HepG2 (cell line): ENCODE measurements at regions not wholly inside any gene's neighbourhood (a gene's known extent, or its start where the extent isn't known, plus 50 kb on each side); places are given as distances from the start of the nearest gene placed in this dataset.

Experiments
- ATAC-seq: fragments of 200-7000 bp; cut with Tn5 transposase; 3 replicates; pipeline ENCODE4 v1.9.1; 2020; ENCODE audit warnings: mild to moderate bottlenecking, moderate library complexity
- BruUV-seq: library from RNA; stranded (reverse); fragments of 400-500 nt; replicated peaks from 2 replicates; lab custom pipeline; 2021; lab: Mats Ljungman, UMichigan
- CTCF ChIA-PET: fragments of 300-600 bp; formaldehyde crosslinking; extraction: SDS; loops from one replicate; lab custom pipeline; 2021; ENCODE audit warnings: low total read pairs, inconsistent platforms, low intra/inter-chr PET ratio; lab: Yijun Ruan, JAX
- POLR2A ChIA-PET: fragments of 350-600 bp; sonication (Branson Sonifier 250); formaldehyde crosslinking; loops from one replicate; lab custom pipeline; 2020; ENCODE audit warnings: antibody characterized with exemption, inconsistent platforms; lab: Yijun Ruan, JAX
- DNase-seq: peaks from one replicate; pipeline ENCODE4 v3.0.0-alpha.2; 2015; ENCODE audit warnings: low spot score
- FAIRE-seq: peaks from 3 replicates; lab custom pipeline; 2011; peaks lifted over from hg19 to GRCh38; lab: Jason Lieb, UNC
- H2AFZ ChIP-seq: one replicate; pipeline ENCODE4 v1.6.1; 2011; ENCODE audit warnings: low read length, inconsistent platforms
- H3K27ac ChIP-seq: fragments of 300-600 bp; 3 replicates; pipeline ENCODE4 v1.8.0; 2011; ENCODE audit warnings: mixed run types, mild to moderate bottlenecking, mixed read lengths, low read length, inconsistent platforms; ENCODE audit not compliant: insufficient read depth; ENCODE audit errors: extremely low read length
- H3K27me3 ChIP-seq, 2 experiments: fragments of 200-600 bp in 1 of 2; 2 replicates in 1 of 2; 3 replicates in 1 of 2; pipeline versions ENCODE4 v1.6.0 to v1.8.0; 2011; ENCODE audit warnings: low read length in 2 of 2, mild to moderate bottlenecking in 2 of 2, moderate library complexity in 2 of 2, inconsistent platforms in 1 of 2; ENCODE audit not compliant: insufficient read depth in 2 of 2, control insufficient read depth in 1 of 2
- H3K36me3 ChIP-seq, 2 experiments: fragments of 200-600 bp in 1 of 2; replicated peaks in 1 of 2; 2 replicates in 1 of 2; 3 replicates in 1 of 2; pipeline versions ENCODE4 v1.5.1 to v1.8.0; 2011; ENCODE audit warnings: low read length in 2 of 2, inconsistent platforms in 1 of 2; ENCODE audit not compliant: insufficient read depth in 2 of 2, control insufficient read depth in 1 of 2
- H3K4me1 ChIP-seq: 2 replicates; pipeline ENCODE4 v1.5.1; 2012; ENCODE audit warnings: low read length, inconsistent platforms; ENCODE audit not compliant: insufficient read depth
- H3K4me2 ChIP-seq: 2 replicates; pipeline ENCODE4 v1.6.0; 2011; ENCODE audit warnings: low read depth, low read length, inconsistent platforms
- H3K4me3 ChIP-seq, 3 experiments: fragments of 200-600 bp in 1 of 3; sonication (generic), shearing (Covaris generic) in 1 of 3; replicated peaks in 1 of 3; 2 replicates each; pipeline ENCODE4 v1.5.1; 2011 to 2016; ENCODE audit warnings: low read length in 3 of 3, inconsistent platforms in 2 of 3, low read depth in 2 of 3, mild to moderate bottlenecking in 2 of 3, control low read depth in 1 of 3, mixed read lengths in 1 of 3; ENCODE audit not compliant: insufficient read depth in 1 of 3
- H3K79me2 ChIP-seq: one replicate; pipeline ENCODE4 v1.6.1; 2011; ENCODE audit warnings: low read length, inconsistent platforms; ENCODE audit not compliant: insufficient read depth
- H3K9ac ChIP-seq: 2 replicates; pipeline ENCODE4 v1.6.0; 2011; ENCODE audit warnings: mild to moderate bottlenecking, low read depth, low read length, inconsistent platforms; ENCODE audit not compliant: insufficient read depth
- H3K9me3 ChIP-seq: 2 replicates; pipeline ENCODE4 v1.5.1; 2012; ENCODE audit warnings: mild to moderate bottlenecking, low read length
- H4K20me1 ChIP-seq: 2 replicates; pipeline ENCODE4 v1.6.0; 2011; ENCODE audit warnings: inconsistent platforms, mild to moderate bottlenecking, low read length, moderate library complexity; ENCODE audit not compliant: insufficient read depth
- FOXO1 ChIP-seq: sonication (generic); formaldehyde crosslinking; IDR thresholded peaks from 2 replicates; pipeline ENCODE4 v1.4.0; 2020; ENCODE audit warnings: missing genetic modification reagents
- KLF6 ChIP-seq: IDR thresholded peaks from 2 replicates; pipeline ENCODE4 v1.8.0; 2016; ENCODE audit warnings: missing biosample characterization, missing genetic modification reagents
- MAFF ChIP-seq: IDR thresholded peaks from 2 replicates; pipeline ENCODE4 v1.6.1; 2011; ENCODE audit warnings: low read depth, low read length, improper control_type of control experiment
- NFE2 ChIP-seq: sonication (generic); formaldehyde crosslinking; IDR thresholded peaks from 2 replicates; pipeline ENCODE4 v1.4.0; 2020; ENCODE audit warnings: missing genetic modification reagents
- NFYB ChIP-seq: sonication (generic); formaldehyde crosslinking; IDR thresholded peaks from 2 replicates; pipeline ENCODE4 v1.4.0; 2020; ENCODE audit warnings: missing genetic modification reagents
- PITX1 ChIP-seq: sonication (generic); formaldehyde crosslinking; IDR thresholded peaks from 2 replicates; pipeline ENCODE4 v1.5.1; 2020; ENCODE audit warnings: mild to moderate bottlenecking, missing genetic modification reagents
- SIX1 ChIP-seq: sonication (generic); formaldehyde crosslinking; IDR thresholded peaks from 2 replicates; pipeline ENCODE4 v1.4.0; 2020; ENCODE audit warnings: missing genetic modification reagents, borderline replicate concordance
- TBX3 ChIP-seq: fragments of 450-650 bp; IDR thresholded peaks from 2 replicates; pipeline ENCODE4 v1.6.1; 2017; ENCODE audit warnings: antibody characterized with exemption, mild to moderate bottlenecking, inconsistent platforms, borderline replicate concordance
- THRA ChIP-seq: sonication (generic); formaldehyde crosslinking; IDR thresholded peaks from 2 replicates; pipeline ENCODE4 v1.4.0; 2020; ENCODE audit warnings: missing genetic modification reagents, borderline replicate concordance
- ZBTB7B ChIP-seq: sonication (generic); formaldehyde crosslinking; IDR thresholded peaks from 2 replicates; pipeline ENCODE4 v1.4.0; 2020; ENCODE audit warnings: missing genetic modification reagents
- ZNF124 ChIP-seq: sonication (generic); formaldehyde crosslinking; IDR thresholded peaks from 2 replicates; pipeline ENCODE4 v1.4.0; 2020; ENCODE audit warnings: missing genetic modification reagents
- ZNF274 ChIP-seq: sonication (generic); formaldehyde crosslinking; IDR thresholded peaks from 2 replicates; pipeline ENCODE4 v1.5.1; 2020; ENCODE audit warnings: mild to moderate bottlenecking, missing genetic modification reagents
- WGBS: methylation state at CpG from one replicate; pipeline ENCODE4 v1.1.6; 2017; ENCODE audit warnings: low lambda C conversion rate; 5-methylcytosine and 5-hydroxymethylcytosine counted together
- in situ Hi-C: cut with HindIII; loops from 2 replicates; pipeline ENCODE4 v1.10.0; 2017; ENCODE audit warnings: low pct_unique_long_range_greater_than_20kb; ENCODE audit not compliant: extremely low pct_ligation_motif_present
- intact Hi-C: fragments of 100-400 bp; cut with micrococcal nuclease; formaldehyde crosslinking; loops from one replicate; pipeline ENCODE4 v1.10.0; 2022; ENCODE audit not compliant: unreplicated experiment
- TF ChIP-seq, protein P1 (sequence below): fragments of 450-650 bp; IDR thresholded peaks from 2 replicates; pipeline ENCODE4 v1.6.1; 2016
- TF ChIP-seq, protein P2 (sequence below): sonication (generic); formaldehyde crosslinking; IDR thresholded peaks from 2 replicates; pipeline ENCODE4 v1.5.1; 2020; ENCODE audit warnings: missing genetic modification reagents, mild to moderate bottlenecking, borderline replicate concordance

DNA sequence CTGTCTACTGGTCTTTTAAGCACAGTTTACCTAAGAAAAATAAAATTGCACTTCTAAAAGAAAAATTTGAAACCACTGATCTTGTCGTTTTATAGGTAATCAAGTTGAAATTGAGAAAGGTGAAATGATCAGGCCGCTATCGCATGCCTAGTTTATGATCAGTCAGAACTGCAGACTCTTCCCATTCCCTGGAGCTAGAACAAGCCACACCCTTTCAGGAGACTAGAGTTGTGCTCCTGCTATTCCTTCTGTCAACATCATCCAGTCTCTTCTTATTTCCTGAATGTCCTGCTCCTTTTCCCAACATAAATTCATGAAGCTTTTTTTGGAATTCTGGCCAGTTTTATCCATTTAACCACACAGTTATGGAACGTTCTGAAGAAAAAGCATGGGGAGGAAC is 135.1 kb downstream of the SLC7A11 start:
- FAIRE-seq: no peak
- no peak for DNase-seq
- H3K36me3 ChIP-seq: no peaks in the 10 kb centered on the region
- H2AFZ ChIP-seq: no peak overlapping the region
- POLR2A ChIA-PET: no interaction called here
- 93% methylated on average over 4 of the region's 4 CpGs for WGBS
- H4K20me1 ChIP-seq: no peaks in the 10 kb centered on the region
- H3K27ac ChIP-seq: no peak overlapping the region
- H3K27me3 ChIP-seq: no peaks in the 10 kb centered on the region
- no peak for ATAC-seq
- no peak overlapping the region for H3K9ac ChIP-seq
- TF ChIP-seq NFE2 (CRISPR knock-in tag) (no peak), MAFF (no peak), TBX3 (no peak), ZNF274 (no peak), NFYB (CRISPR knock-in tag) (no peak), ZBTB7B (CRISPR knock-in tag) (no peak), ZNF124 (CRISPR knock-in tag) (no peak), FOXO1 (CRISPR knock-in tag) (no peak), KLF6 (CRISPR knock-in tag) (no peak), THRA (CRISPR knock-in tag) (no peak), PITX1 (CRISPR knock-in tag) (no peak), SIX1 (CRISPR knock-in tag) (no peak)
- TF ChIP-seq, protein P1, sequence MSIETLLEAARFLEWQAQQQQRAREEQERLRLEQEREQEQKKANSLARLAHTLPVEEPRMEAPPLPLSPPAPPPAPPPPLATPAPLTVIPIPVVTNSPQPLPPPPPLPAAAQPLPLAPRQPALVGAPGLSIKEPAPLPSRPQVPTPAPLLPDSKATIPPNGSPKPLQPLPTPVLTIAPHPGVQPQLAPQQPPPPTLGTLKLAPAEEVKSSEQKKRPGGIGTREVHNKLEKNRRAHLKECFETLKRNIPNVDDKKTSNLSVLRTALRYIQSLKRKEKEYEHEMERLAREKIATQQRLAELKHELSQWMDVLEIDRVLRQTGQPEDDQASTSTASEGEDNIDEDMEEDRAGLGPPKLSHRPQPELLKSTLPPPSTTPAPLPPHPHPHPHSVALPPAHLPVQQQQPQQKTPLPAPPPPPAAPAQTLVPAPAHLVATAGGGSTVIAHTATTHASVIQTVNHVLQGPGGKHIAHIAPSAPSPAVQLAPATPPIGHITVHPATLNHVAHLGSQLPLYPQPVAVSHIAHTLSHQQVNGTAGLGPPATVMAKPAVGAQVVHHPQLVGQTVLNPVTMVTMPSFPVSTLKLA: no peak
- TF ChIP-seq, protein P2, sequence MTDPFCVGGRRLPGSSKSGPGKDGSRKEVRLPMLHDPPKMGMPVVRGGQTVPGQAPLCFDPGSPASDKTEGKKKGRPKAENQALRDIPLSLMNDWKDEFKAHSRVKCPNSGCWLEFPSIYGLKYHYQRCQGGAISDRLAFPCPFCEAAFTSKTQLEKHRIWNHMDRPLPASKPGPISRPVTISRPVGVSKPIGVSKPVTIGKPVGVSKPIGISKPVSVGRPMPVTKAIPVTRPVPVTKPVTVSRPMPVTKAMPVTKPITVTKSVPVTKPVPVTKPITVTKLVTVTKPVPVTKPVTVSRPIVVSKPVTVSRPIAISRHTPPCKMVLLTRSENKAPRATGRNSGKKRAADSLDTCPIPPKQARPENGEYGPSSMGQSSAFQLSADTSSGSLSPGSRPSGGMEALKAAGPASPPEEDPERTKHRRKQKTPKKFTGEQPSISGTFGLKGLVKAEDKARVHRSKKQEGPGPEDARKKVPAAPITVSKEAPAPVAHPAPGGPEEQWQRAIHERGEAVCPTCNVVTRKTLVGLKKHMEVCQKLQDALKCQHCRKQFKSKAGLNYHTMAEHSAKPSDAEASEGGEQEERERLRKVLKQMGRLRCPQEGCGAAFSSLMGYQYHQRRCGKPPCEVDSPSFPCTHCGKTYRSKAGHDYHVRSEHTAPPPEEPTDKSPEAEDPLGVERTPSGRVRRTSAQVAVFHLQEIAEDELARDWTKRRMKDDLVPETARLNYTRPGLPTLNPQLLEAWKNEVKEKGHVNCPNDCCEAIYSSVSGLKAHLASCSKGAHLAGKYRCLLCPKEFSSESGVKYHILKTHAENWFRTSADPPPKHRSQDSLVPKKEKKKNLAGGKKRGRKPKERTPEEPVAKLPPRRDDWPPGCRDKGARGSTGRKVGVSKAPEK (CRISPR knock-in tag): no peak
- H3K4me2 ChIP-seq: no peak overlapping the region
- in situ Hi-C loops: no loop called here
- intact Hi-C loops: no loop called here
- peaks cover 8% of the 10 kb centered on the region for H3K9me3 ChIP-seq
- no TSS peak for BruUV-seq
- peaks cover 56% of the 10 kb centered on the region for H3K4me1 ChIP-seq
- no peaks in the 10 kb centered on the region for H3K79me2 ChIP-seq
- no peak overlapping the region for H3K4me3 ChIP-seq
- CTCF ChIA-PET: no interaction called here
